ENCODE measurements at regions not wholly inside any gene's neighbourhood (a gene's known extent, or its start where the extent isn't known, plus 50 kb on each side); places are given as distances from the start of the nearest gene placed in this dataset.

GRCh38 chr6:40894962-40895799, 143.8 kb downstream of the UNC5CL start:
- TF ChIP-seq EZH2 (IDR thresholded peaks at IDR 0.05; ENCODE audit: low read depth) (no peak), CTCF (conservative IDR thresholded peaks at IDR 0.05) (peak; percentile 74)

Measured in PC-9 (cell line).